ENCODE measurements at regions not wholly inside any gene's neighbourhood (a gene's known extent, or its start where the extent isn't known, plus 50 kb on each side); places are given as distances from the start of the nearest gene placed in this dataset.

GRCh38 chr1:238985312-238985711 is 401.1 kb upstream of the CHRM3 start:
- TF ChIP-seq, protein P1, sequence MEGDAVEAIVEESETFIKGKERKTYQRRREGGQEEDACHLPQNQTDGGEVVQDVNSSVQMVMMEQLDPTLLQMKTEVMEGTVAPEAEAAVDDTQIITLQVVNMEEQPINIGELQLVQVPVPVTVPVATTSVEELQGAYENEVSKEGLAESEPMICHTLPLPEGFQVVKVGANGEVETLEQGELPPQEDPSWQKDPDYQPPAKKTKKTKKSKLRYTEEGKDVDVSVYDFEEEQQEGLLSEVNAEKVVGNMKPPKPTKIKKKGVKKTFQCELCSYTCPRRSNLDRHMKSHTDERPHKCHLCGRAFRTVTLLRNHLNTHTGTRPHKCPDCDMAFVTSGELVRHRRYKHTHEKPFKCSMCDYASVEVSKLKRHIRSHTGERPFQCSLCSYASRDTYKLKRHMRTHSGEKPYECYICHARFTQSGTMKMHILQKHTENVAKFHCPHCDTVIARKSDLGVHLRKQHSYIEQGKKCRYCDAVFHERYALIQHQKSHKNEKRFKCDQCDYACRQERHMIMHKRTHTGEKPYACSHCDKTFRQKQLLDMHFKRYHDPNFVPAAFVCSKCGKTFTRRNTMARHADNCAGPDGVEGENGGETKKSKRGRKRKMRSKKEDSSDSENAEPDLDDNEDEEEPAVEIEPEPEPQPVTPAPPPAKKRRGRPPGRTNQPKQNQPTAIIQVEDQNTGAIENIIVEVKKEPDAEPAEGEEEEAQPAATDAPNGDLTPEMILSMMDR (IDR thresholded peaks at IDR 0.05; ENCODE audit: unreplicated experiment) = no peak
- DNase-seq (ENCODE audit: low spot score, unreplicated experiment) = no peak
- Mint-ChIP-seq H3K27me3 (no peaks in the 10 kb centered on the region), H3K36me3 (ENCODE audit: insufficient read depth) (no peaks in the 10 kb centered on the region), H3K4me3 (ENCODE audit: low read depth) (no peak overlapping the region), H3K27ac (no peak overlapping the region), H3K9me3 (ENCODE audit: low read depth) (no peaks in the 10 kb centered on the region), H3K4me1 (ENCODE audit: low read depth) (no peaks in the 10 kb centered on the region)

DNA sequence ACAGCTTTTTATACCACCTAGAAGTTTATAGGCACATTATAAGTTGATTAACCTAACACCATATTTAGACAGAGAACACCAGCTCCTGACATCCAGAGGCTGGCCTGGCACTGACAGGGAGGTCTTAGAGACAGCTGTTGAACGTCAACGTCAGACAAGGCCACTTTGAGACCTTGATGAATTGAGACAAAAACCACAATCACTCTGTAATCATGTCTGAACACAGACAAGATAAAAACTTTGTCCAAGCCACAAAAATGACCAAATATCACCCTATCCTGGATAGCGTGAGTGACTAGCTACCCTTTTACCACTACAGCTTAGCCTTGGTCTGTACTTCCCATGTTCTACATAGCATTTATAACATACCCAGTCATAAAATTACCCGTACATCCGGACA is 403.6 kb upstream of the CHRM3 start:
- Mint-ChIP-seq H3K4me3 (ENCODE audit: low read depth) (no peak overlapping the region), H3K36me3 (ENCODE audit: insufficient read depth) (no peaks in the 10 kb centered on the region), H3K4me1 (ENCODE audit: low read depth) (no peaks in the 10 kb centered on the region), H3K27me3 (no peaks in the 10 kb centered on the region), H3K27ac (no peak overlapping the region), H3K9me3 (ENCODE audit: low read depth) (no peaks in the 10 kb centered on the region)
- DNase-seq (ENCODE audit: low spot score, unreplicated experiment) = no peak
- TF ChIP-seq, protein P1 (IDR thresholded peaks at IDR 0.05; ENCODE audit: unreplicated experiment) = no peak

DNA sequence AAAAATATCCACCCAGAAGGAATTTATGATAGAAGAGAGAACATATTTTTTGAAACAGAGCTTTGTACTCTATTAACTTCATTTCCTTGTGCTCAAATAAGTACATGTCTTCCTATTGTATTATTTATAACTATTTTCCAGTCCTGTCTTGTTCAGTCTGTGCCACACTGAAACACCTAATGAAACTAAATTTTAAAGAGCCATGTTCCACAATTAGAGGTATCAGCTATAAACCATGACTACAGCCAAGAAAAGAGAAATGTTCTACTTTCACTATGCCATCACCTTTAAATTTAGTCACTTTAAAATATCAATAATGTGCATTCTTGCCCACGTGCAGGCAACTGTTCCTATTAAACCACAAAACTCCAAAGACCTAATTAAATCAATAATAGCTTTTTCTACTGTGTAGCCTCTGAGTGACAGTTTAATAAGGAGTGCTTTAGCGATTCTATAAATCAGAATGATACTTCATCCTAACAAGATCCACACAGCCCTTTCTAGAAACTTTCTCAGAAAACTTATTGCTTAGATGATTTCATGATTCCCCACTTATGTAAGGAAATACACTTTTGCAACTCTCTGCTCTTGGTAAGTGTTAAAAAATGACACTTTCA is 404.9 kb upstream of the CHRM3 start:
- no peaks in the 10 kb centered on the region for H3K9me3 Mint-ChIP-seq (ENCODE audit: low read depth)
- no peak overlapping the region for H3K27ac Mint-ChIP-seq
- no peak for DNase-seq (ENCODE audit: low spot score, unreplicated experiment)
- TF ChIP-seq, protein P1 (IDR thresholded peaks at IDR 0.05; ENCODE audit: unreplicated experiment) = no peak
- no peaks in the 10 kb centered on the region for H3K27me3 Mint-ChIP-seq
- no peaks in the 10 kb centered on the region for H3K4me1 Mint-ChIP-seq (ENCODE audit: low read depth)
- no peaks in the 10 kb centered on the region for H3K36me3 Mint-ChIP-seq (ENCODE audit: insufficient read depth)
- H3K4me3 Mint-ChIP-seq (ENCODE audit: low read depth) = no peak overlapping the region

GRCh38 chr1:238980053-238980452 is 406.3 kb upstream of the CHRM3 start:
- Mint-ChIP-seq H3K36me3 (ENCODE audit: insufficient read depth) (no peaks in the 10 kb centered on the region), H3K27me3 (no peaks in the 10 kb centered on the region), H3K9me3 (ENCODE audit: low read depth) (no peaks in the 10 kb centered on the region), H3K4me1 (ENCODE audit: low read depth) (no peaks in the 10 kb centered on the region), H3K4me3 (ENCODE audit: low read depth) (no peak overlapping the region), H3K27ac (no peak overlapping the region)
- TF ChIP-seq, protein P1 (IDR thresholded peaks at IDR 0.05; ENCODE audit: unreplicated experiment) = no peak
- DNase-seq (ENCODE audit: low spot score, unreplicated experiment) = no peak

DNA sequence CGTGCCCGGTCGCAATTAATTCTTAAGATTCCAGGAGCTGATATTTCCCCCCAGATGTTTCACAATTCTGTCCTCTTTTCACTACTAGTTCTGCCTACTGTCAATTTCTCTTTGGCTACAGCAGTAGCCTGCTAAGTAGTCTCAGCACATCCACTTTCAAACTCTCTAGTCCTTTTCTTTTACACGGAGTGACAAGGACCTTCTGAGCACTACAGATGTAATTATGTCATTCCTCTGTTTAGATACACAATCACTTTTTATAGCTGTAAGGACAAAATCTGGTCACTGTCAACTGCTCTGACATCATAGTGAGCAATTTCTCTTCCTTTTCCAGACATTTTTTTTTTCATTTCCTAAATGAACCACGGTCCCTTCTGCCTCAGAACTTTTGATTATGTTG is 421.7 kb upstream of the CHRM3 start:
- H3K9me3 Mint-ChIP-seq (ENCODE audit: low read depth) = peaks cover 3% of the 10 kb centered on the region
- H3K4me3 Mint-ChIP-seq (ENCODE audit: low read depth) = no peak overlapping the region
- TF ChIP-seq, protein P1 (IDR thresholded peaks at IDR 0.05; ENCODE audit: unreplicated experiment) = no peak
- H3K27me3 Mint-ChIP-seq = no peaks in the 10 kb centered on the region
- H3K36me3 Mint-ChIP-seq (ENCODE audit: insufficient read depth) = no peaks in the 10 kb centered on the region
- no peak for DNase-seq (ENCODE audit: low spot score, unreplicated experiment)
- H3K4me1 Mint-ChIP-seq (ENCODE audit: low read depth) = peaks cover 1% of the 10 kb centered on the region
- H3K27ac Mint-ChIP-seq = no peak overlapping the region

Data from progenitor cell of endocrine pancreas (in vitro differentiated cells).